Progenitor cell of endocrine pancreas (in vitro differentiated cells): ENCODE measurements at regions not wholly inside any gene's neighbourhood (a gene's known extent, or its start where the extent isn't known, plus 50 kb on each side); places are given as distances from the start of the nearest gene placed in this dataset.
A peak's percentile ranks its signal among the peaks of the same experiment; 100 is the strongest.

Experiments used
- DNase-seq: peaks from one replicate; pipeline ENCODE4 v3.0.0; 2021; ENCODE audit warnings: low spot score; ENCODE audit not compliant: unreplicated experiment
- H3K27ac Mint-ChIP-seq: 2 replicates; pipeline ENCODE4 v1.8.0; 2021; ENCODE audit warnings: mild to moderate bottlenecking, moderate library complexity, mixed read lengths
- H3K27me3 Mint-ChIP-seq: 2 replicates; pipeline ENCODE4 v1.8.0; 2021; ENCODE audit warnings: mixed read lengths
- H3K36me3 Mint-ChIP-seq: 2 replicates; pipeline ENCODE4 v1.8.0; 2022; ENCODE audit warnings: mixed read lengths; ENCODE audit not compliant: insufficient read depth
- H3K4me1 Mint-ChIP-seq: 2 replicates; pipeline ENCODE4 v1.8.0; 2021; ENCODE audit warnings: low read depth, mixed read lengths
- H3K4me3 Mint-ChIP-seq: 2 replicates; pipeline ENCODE4 v1.8.0; 2021; ENCODE audit warnings: low read depth, mild to moderate bottlenecking, moderate library complexity, mixed read lengths
- H3K9me3 Mint-ChIP-seq: 2 replicates; pipeline ENCODE4 v1.8.0; 2021; ENCODE audit warnings: low read depth, mixed read lengths
- TF ChIP-seq, protein P1 (sequence below): fragments of 200-600 bp; sonication (generic); IDR thresholded peaks from one replicate; pipeline ENCODE4 v1.5.0; 2021; ENCODE audit warnings: antibody characterized with exemption, mild to moderate bottlenecking; ENCODE audit not compliant: unreplicated experiment

DNA sequence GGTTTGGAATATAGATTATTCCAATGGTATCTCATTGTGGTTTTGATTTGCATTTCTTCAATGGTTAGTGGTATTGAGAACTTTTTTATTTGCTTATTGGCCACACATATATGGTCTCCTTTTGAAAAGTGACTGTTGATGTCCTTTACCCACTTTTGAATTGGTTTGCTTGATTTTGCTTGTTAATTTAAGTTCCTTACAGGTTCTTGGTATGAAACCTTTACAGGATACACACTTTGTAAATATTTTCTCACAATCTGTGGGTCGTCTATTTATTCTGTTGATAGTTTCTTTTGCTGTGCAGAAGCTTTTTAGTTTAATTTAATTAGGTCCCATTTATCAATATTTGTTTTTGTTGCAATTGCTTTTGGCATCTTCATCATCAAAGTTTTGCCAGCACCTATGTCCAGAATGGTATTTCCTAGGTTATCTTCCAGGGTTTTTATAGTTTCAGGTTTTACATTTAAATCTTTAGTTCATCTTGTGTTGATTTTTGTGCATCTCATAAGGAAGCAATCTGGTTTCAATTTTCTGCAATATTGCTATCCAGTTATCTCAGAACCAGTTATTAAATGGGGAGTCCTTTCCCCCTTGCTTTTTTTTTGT lies 475.7 kb upstream of the PABPC4L start:
- Mint-ChIP-seq H3K36me3 (no peaks in the 10 kb centered on the region), H3K27ac (no peak overlapping the region), H3K4me3 (no peak overlapping the region), H3K9me3 (peaks cover 6% of the 10 kb centered on the region), H3K4me1 (peaks cover 1% of the 10 kb centered on the region), H3K27me3 (no peaks in the 10 kb centered on the region)
- TF ChIP-seq, protein P1, sequence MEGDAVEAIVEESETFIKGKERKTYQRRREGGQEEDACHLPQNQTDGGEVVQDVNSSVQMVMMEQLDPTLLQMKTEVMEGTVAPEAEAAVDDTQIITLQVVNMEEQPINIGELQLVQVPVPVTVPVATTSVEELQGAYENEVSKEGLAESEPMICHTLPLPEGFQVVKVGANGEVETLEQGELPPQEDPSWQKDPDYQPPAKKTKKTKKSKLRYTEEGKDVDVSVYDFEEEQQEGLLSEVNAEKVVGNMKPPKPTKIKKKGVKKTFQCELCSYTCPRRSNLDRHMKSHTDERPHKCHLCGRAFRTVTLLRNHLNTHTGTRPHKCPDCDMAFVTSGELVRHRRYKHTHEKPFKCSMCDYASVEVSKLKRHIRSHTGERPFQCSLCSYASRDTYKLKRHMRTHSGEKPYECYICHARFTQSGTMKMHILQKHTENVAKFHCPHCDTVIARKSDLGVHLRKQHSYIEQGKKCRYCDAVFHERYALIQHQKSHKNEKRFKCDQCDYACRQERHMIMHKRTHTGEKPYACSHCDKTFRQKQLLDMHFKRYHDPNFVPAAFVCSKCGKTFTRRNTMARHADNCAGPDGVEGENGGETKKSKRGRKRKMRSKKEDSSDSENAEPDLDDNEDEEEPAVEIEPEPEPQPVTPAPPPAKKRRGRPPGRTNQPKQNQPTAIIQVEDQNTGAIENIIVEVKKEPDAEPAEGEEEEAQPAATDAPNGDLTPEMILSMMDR: no peak
- DNase-seq: no peak

DNA sequence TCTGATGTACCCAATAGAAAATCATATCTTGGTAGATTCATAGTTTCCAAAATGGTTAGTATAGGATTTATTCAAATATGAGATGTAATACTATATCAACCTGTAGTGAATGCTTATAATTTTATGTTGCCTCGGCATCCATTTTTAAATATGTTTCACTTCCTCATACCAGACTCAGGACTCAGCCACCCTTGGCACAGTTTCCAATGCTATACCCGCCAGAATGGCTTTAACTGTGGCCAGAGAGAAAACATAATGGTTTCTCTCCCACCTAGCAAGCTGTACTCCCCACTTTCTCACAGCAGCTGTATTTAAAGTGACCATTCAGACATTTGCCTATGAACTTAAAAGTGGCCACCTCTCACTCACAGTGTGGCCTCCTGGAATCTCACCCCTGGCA lies 466.6 kb upstream of the PABPC4L start:
- Mint-ChIP-seq H3K4me3 (no peak overlapping the region), H3K36me3 (no peaks in the 10 kb centered on the region), H3K9me3 (no peaks in the 10 kb centered on the region), H3K4me1 (no peaks in the 10 kb centered on the region), H3K27ac (peak overlapping the region; percentile 53), H3K27me3 (no peaks in the 10 kb centered on the region)
- DNase-seq: no peak
- TF ChIP-seq, protein P1: no peak

DNA sequence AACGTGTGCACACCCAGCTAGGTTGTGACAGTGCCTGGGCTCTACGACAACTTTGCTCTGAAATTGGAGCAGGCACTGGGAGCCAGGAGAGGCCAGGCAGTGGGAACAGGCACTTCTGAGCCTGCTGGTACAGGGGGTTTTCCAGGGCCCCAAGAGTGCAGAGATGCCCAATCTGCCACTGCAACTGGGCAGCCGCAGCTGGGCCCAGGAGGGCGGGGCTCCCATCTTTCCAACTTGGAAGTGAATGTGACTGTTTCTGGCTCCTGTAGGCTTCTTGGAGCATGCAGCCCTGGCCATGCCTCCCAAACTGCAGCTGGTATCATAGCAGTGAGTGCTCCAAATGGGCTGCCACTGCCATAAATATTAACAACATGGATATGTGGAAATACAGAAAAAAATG lies 465.1 kb upstream of the PABPC4L start:
- DNase-seq: no peak
- no peak overlapping the region for H3K4me3 Mint-ChIP-seq
- TF ChIP-seq, protein P1: no peak
- no peaks in the 10 kb centered on the region for H3K4me1 Mint-ChIP-seq
- no peaks in the 10 kb centered on the region for H3K9me3 Mint-ChIP-seq
- H3K36me3 Mint-ChIP-seq: no peaks in the 10 kb centered on the region
- no peak overlapping the region for H3K27ac Mint-ChIP-seq
- no peaks in the 10 kb centered on the region for H3K27me3 Mint-ChIP-seq

DNA sequence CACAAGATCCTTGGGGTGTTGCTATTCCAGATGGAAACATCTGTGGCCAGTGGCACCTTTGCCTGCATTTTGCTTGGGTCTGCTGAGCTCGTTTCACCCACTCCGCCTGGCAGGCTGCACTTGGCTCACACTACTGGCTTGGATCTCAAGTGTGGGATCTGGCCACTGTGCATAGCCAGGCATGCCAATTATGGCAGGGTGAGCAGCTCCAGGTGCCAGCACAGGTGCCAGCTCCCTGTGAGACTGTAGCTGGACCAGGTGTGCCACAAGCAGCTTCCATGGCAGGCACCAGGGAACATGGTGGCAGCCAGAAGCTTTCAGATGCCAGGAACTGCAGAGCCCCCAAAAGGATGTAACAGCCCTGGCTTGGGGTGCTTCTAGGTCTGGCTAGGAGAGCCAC lies 463.8 kb upstream of the PABPC4L start:
- H3K27ac Mint-ChIP-seq: no peak overlapping the region
- no peak overlapping the region for H3K4me3 Mint-ChIP-seq
- TF ChIP-seq, protein P1: no peak
- H3K36me3 Mint-ChIP-seq: no peaks in the 10 kb centered on the region
- no peaks in the 10 kb centered on the region for H3K27me3 Mint-ChIP-seq
- DNase-seq: no peak
- no peaks in the 10 kb centered on the region for H3K4me1 Mint-ChIP-seq
- no peaks in the 10 kb centered on the region for H3K9me3 Mint-ChIP-seq

DNA sequence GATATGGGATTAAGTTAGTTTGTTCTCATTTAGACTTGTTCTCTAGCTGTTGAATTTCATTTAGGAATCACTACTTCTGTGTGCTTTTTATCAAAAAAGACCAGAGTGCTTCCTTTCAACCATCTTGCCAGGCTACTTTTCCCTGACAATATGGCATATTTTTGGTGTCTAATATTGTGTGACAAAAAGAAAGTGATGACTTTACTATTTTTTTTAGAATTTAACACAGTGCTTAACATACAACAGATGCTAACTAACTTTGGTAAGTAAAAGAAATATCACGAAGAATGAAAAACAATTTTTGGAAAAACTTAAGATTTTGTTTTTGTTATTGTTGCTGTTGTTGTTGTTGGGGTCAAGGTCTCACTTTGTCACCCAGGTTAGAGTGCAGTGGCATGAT lies 462.2 kb upstream of the PABPC4L start:
- H3K27me3 Mint-ChIP-seq: no peaks in the 10 kb centered on the region
- H3K4me1 Mint-ChIP-seq: no peaks in the 10 kb centered on the region
- TF ChIP-seq, protein P1: no peak
- H3K36me3 Mint-ChIP-seq: no peaks in the 10 kb centered on the region
- H3K27ac Mint-ChIP-seq: no peak overlapping the region
- DNase-seq: no peak
- no peaks in the 10 kb centered on the region for H3K9me3 Mint-ChIP-seq
- H3K4me3 Mint-ChIP-seq: no peak overlapping the region
